ENCODE measurements at regions not wholly inside any gene's neighbourhood (a gene's known extent, or its start where the extent isn't known, plus 50 kb on each side); places are given as distances from the start of the nearest gene placed in this dataset.

DNA sequence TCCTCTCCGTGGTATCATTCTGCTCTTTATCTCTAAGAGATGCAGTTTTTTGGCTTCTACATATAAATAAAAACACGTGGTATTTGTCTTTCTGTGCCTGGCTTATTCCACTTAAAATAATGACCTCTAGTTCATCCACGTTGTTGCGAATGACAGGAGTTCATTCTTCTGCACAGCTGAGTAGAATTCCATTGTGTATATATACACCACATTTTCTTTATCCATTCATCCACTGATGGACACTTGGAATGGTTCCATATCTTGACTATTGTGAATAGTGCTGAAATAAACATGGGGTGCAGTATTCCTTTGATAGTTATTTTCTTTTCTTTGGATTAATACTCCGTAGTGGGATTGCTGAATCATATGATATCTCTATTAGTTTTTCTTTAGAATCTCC, 262.3 kb downstream of the SOX11 start:
- TF ChIP-seq NKX3-1 (CRISPR knock-in tag; IDR thresholded peaks at IDR 0.05) (no peak), YEATS4 (CRISPR knock-in tag; IDR thresholded peaks at IDR 0.05; ENCODE audit: borderline replicate concordance) (no peak), ESRRA (CRISPR knock-in tag; IDR thresholded peaks at IDR 0.05; ENCODE audit: low read depth) (no peak), EP300 (IDR thresholded peaks at IDR 0.05; ENCODE audit: low read depth in 2 of 2, low read length in 2 of 2) (no peak), EP300 (CRISPR knock-in tag; IDR thresholded peaks at IDR 0.05; ENCODE audit: borderline replicate concordance) (no peak), PHF8 (CRISPR knock-in tag; IDR thresholded peaks at IDR 0.05) (no peak), HNRNPLL (IDR thresholded peaks at IDR 0.05; ENCODE audit: low read depth, low read length, poor library complexity, severe bottlenecking) (no peak), RAD21 (CRISPR knock-in tag; IDR thresholded peaks at IDR 0.05) (no peak), SP1 (IDR thresholded peaks at IDR 0.05) (no peak), SP1 (CRISPR knock-in tag; IDR thresholded peaks at IDR 0.05) (no peak), YY1 (IDR thresholded peaks at IDR 0.05; ENCODE audit: insufficient read depth, insufficient replicate concordance, low read depth, low read length) (no peak), ZNF747 (CRISPR knock-in tag; IDR thresholded peaks at IDR 0.05; ENCODE audit: borderline replicate concordance) (no peak), KLF6 (CRISPR knock-in tag; IDR thresholded peaks at IDR 0.05) (no peak)
- TF ChIP-seq, protein P1, sequence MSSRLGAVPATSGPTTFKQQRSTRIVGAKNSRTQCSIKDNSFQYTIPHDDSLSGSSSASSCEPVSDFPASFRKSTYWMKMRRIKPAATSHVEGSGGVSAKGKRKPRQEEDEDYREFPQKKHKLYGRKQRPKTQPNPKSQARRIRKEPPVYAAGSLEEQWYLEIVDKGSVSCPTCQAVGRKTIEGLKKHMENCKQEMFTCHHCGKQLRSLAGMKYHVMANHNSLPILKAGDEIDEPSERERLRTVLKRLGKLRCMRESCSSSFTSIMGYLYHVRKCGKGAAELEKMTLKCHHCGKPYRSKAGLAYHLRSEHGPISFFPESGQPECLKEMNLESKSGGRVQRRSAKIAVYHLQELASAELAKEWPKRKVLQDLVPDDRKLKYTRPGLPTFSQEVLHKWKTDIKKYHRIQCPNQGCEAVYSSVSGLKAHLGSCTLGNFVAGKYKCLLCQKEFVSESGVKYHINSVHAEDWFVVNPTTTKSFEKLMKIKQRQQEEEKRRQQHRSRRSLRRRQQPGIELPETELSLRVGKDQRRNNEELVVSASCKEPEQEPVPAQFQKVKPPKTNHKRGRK (CRISPR knock-in tag; IDR thresholded peaks at IDR 0.05) = no peak
- TF ChIP-seq, protein P2, sequence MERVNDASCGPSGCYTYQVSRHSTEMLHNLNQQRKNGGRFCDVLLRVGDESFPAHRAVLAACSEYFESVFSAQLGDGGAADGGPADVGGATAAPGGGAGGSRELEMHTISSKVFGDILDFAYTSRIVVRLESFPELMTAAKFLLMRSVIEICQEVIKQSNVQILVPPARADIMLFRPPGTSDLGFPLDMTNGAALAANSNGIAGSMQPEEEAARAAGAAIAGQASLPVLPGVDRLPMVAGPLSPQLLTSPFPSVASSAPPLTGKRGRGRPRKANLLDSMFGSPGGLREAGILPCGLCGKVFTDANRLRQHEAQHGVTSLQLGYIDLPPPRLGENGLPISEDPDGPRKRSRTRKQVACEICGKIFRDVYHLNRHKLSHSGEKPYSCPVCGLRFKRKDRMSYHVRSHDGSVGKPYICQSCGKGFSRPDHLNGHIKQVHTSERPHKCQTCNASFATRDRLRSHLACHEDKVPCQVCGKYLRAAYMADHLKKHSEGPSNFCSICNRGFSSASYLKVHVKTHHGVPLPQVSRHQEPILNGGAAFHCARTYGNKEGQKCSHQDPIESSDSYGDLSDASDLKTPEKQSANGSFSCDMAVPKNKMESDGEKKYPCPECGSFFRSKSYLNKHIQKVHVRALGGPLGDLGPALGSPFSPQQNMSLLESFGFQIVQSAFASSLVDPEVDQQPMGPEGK (CRISPR knock-in tag; IDR thresholded peaks at IDR 0.05) = no peak

Measured in HepG2 (cell line).